Testis (tissue), 2 donors: ENCODE measurements at regions not wholly inside any gene's neighbourhood (a gene's known extent, or its start where the extent isn't known, plus 50 kb on each side); places are given as distances from the start of the nearest gene placed in this dataset.

ENCODE experiments used
- CTCF ChIP-seq, 3 experiments: fragments of 450-650 bp in 2 of 3; fragments of 200-600 bp in 1 of 3; sonication (generic) in 1 of 3; IDR thresholded peaks; one replicate each; pipeline ENCODE4 v1.5.1; 2016 to 2019; ENCODE audit warnings: antibody characterized with exemption in 3 of 3, mild to moderate bottlenecking in 2 of 3, moderate library complexity in 1 of 3
- POLR2A ChIP-seq: fragments of 450-650 bp; IDR thresholded peaks from one replicate; pipeline ENCODE4 v1.6.1; 2017; ENCODE audit warnings: antibody characterized with exemption, mild to moderate bottlenecking, moderate library complexity

DNA sequence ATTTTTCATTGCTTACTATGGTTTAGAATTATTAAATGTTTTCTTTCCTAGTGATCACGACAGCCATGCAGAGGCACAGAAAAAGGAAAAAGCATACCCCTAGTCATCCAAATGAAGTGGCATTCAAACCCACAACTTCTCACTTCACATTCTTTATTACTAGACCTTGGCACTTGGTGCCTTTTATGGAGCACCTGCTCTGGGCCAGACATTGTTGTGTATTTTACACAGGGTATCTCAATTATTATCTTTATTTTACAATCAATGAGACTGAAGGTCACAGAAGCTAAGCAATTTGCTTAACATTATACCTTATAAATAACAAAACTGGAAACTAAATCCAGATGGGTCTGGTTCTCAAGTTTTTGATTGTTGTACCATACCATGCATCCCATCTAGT, 235.3 kb downstream of the LRATD1 start:
- TF ChIP-seq POLR2A (no peak), CTCF (IDR thresholded peaks at IDR 0.05) (no peak)
